ENCODE measurements at regions not wholly inside any gene's neighbourhood (a gene's known extent, or its start where the extent isn't known, plus 50 kb on each side); places are given as distances from the start of the nearest gene placed in this dataset.

DNA sequence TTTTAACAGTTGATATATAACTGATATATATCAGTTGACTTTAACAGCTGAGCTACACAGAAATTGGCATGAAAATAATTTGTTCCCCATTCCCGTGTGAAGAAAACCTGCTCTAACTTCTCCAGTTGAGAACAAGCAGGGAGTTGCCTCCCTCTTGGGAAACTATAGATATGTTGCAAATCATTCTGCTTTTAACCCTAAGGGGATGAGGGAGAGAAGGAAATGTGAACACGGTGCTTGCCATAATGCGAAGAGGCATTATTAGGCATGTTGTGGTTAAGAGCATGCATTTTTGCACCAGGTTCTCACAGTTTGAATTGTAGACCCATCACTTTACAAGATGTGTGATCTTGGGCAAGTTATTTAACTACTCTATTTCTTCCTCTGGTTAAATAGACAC, 453.7 kb downstream of the TENT5A start:
- TF ChIP-seq, protein P1, sequence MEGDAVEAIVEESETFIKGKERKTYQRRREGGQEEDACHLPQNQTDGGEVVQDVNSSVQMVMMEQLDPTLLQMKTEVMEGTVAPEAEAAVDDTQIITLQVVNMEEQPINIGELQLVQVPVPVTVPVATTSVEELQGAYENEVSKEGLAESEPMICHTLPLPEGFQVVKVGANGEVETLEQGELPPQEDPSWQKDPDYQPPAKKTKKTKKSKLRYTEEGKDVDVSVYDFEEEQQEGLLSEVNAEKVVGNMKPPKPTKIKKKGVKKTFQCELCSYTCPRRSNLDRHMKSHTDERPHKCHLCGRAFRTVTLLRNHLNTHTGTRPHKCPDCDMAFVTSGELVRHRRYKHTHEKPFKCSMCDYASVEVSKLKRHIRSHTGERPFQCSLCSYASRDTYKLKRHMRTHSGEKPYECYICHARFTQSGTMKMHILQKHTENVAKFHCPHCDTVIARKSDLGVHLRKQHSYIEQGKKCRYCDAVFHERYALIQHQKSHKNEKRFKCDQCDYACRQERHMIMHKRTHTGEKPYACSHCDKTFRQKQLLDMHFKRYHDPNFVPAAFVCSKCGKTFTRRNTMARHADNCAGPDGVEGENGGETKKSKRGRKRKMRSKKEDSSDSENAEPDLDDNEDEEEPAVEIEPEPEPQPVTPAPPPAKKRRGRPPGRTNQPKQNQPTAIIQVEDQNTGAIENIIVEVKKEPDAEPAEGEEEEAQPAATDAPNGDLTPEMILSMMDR (conservative IDR thresholded peaks at IDR 0.05 in 1 of 2, IDR thresholded peaks at IDR 0.05 in 1 of 2; ENCODE audit: extremely low read depth in 1 of 2, insufficient read depth in 1 of 2, low read depth in 1 of 2, low read length in 2 of 2) = no peak
- no peak for TF ChIP-seq EZH2 (IDR thresholded peaks at IDR 0.05; ENCODE audit: borderline replicate concordance, low read length)
